ENCODE measurements at regions not wholly inside any gene's neighbourhood (a gene's known extent, or its start where the extent isn't known, plus 50 kb on each side); places are given as distances from the start of the nearest gene placed in this dataset.

DNA sequence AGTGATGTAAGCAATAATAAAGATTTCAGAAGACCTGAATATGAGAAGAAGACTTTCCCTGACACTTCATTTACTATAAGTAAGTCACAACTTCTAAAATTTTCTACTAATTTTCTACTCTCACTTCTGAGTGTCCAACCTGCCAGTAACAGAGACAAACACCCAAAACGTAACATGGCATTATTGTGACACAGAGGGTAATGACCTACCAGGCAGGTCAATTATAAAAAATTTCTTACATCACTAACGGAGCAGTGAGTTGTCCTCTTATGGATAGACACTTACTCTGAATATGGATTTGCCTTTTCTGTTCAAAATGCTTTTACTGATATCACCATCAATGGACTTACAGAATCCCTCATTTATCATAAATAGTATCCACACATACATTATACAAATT lies 405.9 kb upstream of the MAGEB16 start:
- Mint-ChIP-seq H3K4me1 (ENCODE audit: low read depth) (no peaks in the 10 kb centered on the region), H3K27ac (no peak overlapping the region), H3K27me3 (no peaks in the 10 kb centered on the region), H3K9me3 (peaks cover 3% of the 10 kb centered on the region), H3K36me3 (ENCODE audit: low read depth) (no peaks in the 10 kb centered on the region), H3K4me3 (no peak overlapping the region)
- ChIA-PET POLR2A (no interaction called here), CTCF (no interaction called here)
- intact Hi-C loops (cut with DNase I, micrococcal nuclease), result no loop called here
- no peaks in the 10 kb centered on the region for H3K36me3 ChIP-seq (ENCODE audit: insufficient read depth, low read length)
- H3K4me1 ChIP-seq (ENCODE audit: insufficient read depth, low read length), result no peaks in the 10 kb centered on the region
- H3K9me3 ChIP-seq (ENCODE audit: control insufficient read depth in 1 of 2, insufficient read depth in 1 of 2, low read length in 2 of 2), result no peaks in the 10 kb centered on the region
- no peaks in the 10 kb centered on the region for H3K27me3 ChIP-seq (ENCODE audit: control insufficient read depth in 1 of 2, insufficient read depth in 2 of 2, low read length in 2 of 2)
- DNase-seq, result no peak
- no peak overlapping the region for H3K4me3 ChIP-seq (ENCODE audit: low read length)
- TF ChIP-seq, protein P1, sequence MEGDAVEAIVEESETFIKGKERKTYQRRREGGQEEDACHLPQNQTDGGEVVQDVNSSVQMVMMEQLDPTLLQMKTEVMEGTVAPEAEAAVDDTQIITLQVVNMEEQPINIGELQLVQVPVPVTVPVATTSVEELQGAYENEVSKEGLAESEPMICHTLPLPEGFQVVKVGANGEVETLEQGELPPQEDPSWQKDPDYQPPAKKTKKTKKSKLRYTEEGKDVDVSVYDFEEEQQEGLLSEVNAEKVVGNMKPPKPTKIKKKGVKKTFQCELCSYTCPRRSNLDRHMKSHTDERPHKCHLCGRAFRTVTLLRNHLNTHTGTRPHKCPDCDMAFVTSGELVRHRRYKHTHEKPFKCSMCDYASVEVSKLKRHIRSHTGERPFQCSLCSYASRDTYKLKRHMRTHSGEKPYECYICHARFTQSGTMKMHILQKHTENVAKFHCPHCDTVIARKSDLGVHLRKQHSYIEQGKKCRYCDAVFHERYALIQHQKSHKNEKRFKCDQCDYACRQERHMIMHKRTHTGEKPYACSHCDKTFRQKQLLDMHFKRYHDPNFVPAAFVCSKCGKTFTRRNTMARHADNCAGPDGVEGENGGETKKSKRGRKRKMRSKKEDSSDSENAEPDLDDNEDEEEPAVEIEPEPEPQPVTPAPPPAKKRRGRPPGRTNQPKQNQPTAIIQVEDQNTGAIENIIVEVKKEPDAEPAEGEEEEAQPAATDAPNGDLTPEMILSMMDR (IDR thresholded peaks at IDR 0.05), result no peak
- no peak for ATAC-seq (ENCODE audit: poor library complexity)
- H3K27ac ChIP-seq (ENCODE audit: low read depth in 1 of 2, low read length in 2 of 2), result no peak overlapping the region

GRCh38 chrX:35406386-35406785 lies 391.8 kb upstream of the MAGEB16 start:
- TF ChIP-seq, protein P1 (IDR thresholded peaks at IDR 0.05), result no peak
- Mint-ChIP-seq H3K36me3 (ENCODE audit: low read depth) (no peaks in the 10 kb centered on the region), H3K4me1 (ENCODE audit: low read depth) (no peaks in the 10 kb centered on the region), H3K9me3 (no peaks in the 10 kb centered on the region), H3K4me3 (no peak overlapping the region), H3K27me3 (no peaks in the 10 kb centered on the region), H3K27ac (no peak overlapping the region)
- no peak overlapping the region for H3K4me3 ChIP-seq (ENCODE audit: low read length)
- no peak overlapping the region for H3K27ac ChIP-seq (ENCODE audit: low read depth in 1 of 2, low read length in 2 of 2)
- no peaks in the 10 kb centered on the region for H3K9me3 ChIP-seq (ENCODE audit: control insufficient read depth in 1 of 2, insufficient read depth in 1 of 2, low read length in 2 of 2)
- H3K36me3 ChIP-seq (ENCODE audit: insufficient read depth, low read length), result no peaks in the 10 kb centered on the region
- ATAC-seq (ENCODE audit: poor library complexity) (no peak), DNase-seq (no peak)
- ChIA-PET CTCF (no interaction called here), POLR2A (no interaction called here)
- no peaks in the 10 kb centered on the region for H3K4me1 ChIP-seq (ENCODE audit: insufficient read depth, low read length)
- no peaks in the 10 kb centered on the region for H3K27me3 ChIP-seq (ENCODE audit: control insufficient read depth in 1 of 2, insufficient read depth in 2 of 2, low read length in 2 of 2)
- intact Hi-C loops (cut with DNase I, micrococcal nuclease), result no loop called here

GRCh38 chrX:35416782-35417181 lies 381.4 kb upstream of the MAGEB16 start:
- TF ChIP-seq, protein P1 (IDR thresholded peaks at IDR 0.05), result no peak
- ATAC-seq (ENCODE audit: poor library complexity), result no peak
- no peak overlapping the region for H3K4me3 ChIP-seq (ENCODE audit: low read length)

More at GRCh38 chrX:35416782-35417181, 381.4 kb upstream of the MAGEB16 start:
- Mint-ChIP-seq H3K4me3 (no peak overlapping the region), H3K27me3 (no peaks in the 10 kb centered on the region), H3K4me1 (ENCODE audit: low read depth) (no peaks in the 10 kb centered on the region), H3K9me3 (peaks cover 4% of the 10 kb centered on the region), H3K27ac (no peak overlapping the region), H3K36me3 (ENCODE audit: low read depth) (no peaks in the 10 kb centered on the region)
- H3K4me1 ChIP-seq (ENCODE audit: insufficient read depth, low read length), result no peaks in the 10 kb centered on the region
- no peaks in the 10 kb centered on the region for H3K27me3 ChIP-seq (ENCODE audit: control insufficient read depth in 1 of 2, insufficient read depth in 2 of 2, low read length in 2 of 2)
- CTCF ChIA-PET, result no interaction called here
- peaks cover 0 to 8% of the 10 kb centered on the region in 2 experiments for H3K9me3 ChIP-seq (ENCODE audit: control insufficient read depth in 1 of 2, insufficient read depth in 1 of 2, low read length in 2 of 2)
- H3K27ac ChIP-seq (ENCODE audit: low read depth in 1 of 2, low read length in 2 of 2), result no peak overlapping the region
- no peak for DNase-seq
- POLR2A ChIA-PET, result no interaction called here
- no peaks in the 10 kb centered on the region for H3K36me3 ChIP-seq (ENCODE audit: insufficient read depth, low read length)
- intact Hi-C loops (cut with DNase I, micrococcal nuclease), result no loop called here

All from CD4-positive, alpha-beta T cell (primary cell).